ACC112 (cell line): ENCODE measurements at regions not wholly inside any gene's neighbourhood (a gene's known extent, or its start where the extent isn't known, plus 50 kb on each side); places are given as distances from the start of the nearest gene placed in this dataset.

Experiments
- H2AFZ ChIP-seq: fragments of 200-600 bp; sonication (generic); one replicate; pipeline ENCODE4 v1.6.0; 2017; ENCODE audit warnings: antibody characterized with exemption, low read length; ENCODE audit not compliant: unreplicated experiment
- H3K27ac ChIP-seq: fragments of 200-600 bp; sonication (generic); 2 replicates; pipeline ENCODE4 v1.5.1; 2014; ENCODE audit warnings: low read depth, mild to moderate bottlenecking, antibody characterized with exemption, low read length, moderate library complexity
- H3K27me3 ChIP-seq: fragments of 200-600 bp; sonication (generic); 2 replicates; pipeline ENCODE4 v1.6.1; 2014; ENCODE audit warnings: mild to moderate bottlenecking, antibody characterized with exemption, low read length, moderate library complexity, mixed read lengths; ENCODE audit not compliant: insufficient read depth
- H3K36me3 ChIP-seq: fragments of 200-600 bp; sonication (generic); 2 replicates; pipeline ENCODE4 v1.6.1; 2016; ENCODE audit warnings: mild to moderate bottlenecking, antibody characterized with exemption, low read length, moderate library complexity, mixed read lengths; ENCODE audit not compliant: insufficient read depth
- H3K4me1 ChIP-seq: fragments of 200-600 bp; sonication (generic); one replicate; pipeline ENCODE4 v1.6.1; 2016; ENCODE audit warnings: low read length, mixed read lengths; ENCODE audit not compliant: insufficient read depth, unreplicated experiment, control insufficient read depth
- H3K4me3 ChIP-seq: fragments of 200-600 bp; sonication (generic); 2 replicates; pipeline ENCODE4 v1.5.1; 2014; ENCODE audit warnings: mild to moderate bottlenecking, low read depth, low read length
- H3K79me2 ChIP-seq: fragments of 200-600 bp; sonication (generic); one replicate; pipeline ENCODE4 v1.6.0; 2016; ENCODE audit warnings: low read length; ENCODE audit not compliant: control insufficient read depth, unreplicated experiment, insufficient read depth

DNA sequence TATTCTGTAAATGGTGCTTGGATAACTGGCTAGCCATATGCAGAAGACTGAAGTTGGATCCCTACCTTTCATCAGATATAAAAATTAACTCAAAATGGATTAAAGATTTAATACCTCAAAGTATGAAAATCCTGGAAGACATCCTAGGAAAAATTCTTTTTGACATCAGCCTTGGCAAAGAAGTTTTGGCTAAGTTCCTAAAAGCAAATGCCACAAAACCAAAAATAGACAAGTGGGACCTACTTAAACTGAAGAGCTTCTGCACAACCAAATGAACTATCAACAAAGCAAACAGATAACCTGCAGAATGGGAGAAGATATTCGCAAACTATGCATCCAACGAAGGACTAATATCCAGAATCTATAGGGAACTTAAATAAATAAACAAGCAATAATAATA is 60.3 kb upstream of the RIPPLY2 start:
- Histone ChIP-seq H2AFZ (no peak overlapping the region), H3K4me3 (no peak overlapping the region), H3K4me1 (no peaks in the 10 kb centered on the region), H3K27ac (no peak overlapping the region), H3K79me2 (no peaks in the 10 kb centered on the region), H3K27me3 (peaks cover 39% of the 10 kb centered on the region), H3K36me3 (no peaks in the 10 kb centered on the region)

DNA sequence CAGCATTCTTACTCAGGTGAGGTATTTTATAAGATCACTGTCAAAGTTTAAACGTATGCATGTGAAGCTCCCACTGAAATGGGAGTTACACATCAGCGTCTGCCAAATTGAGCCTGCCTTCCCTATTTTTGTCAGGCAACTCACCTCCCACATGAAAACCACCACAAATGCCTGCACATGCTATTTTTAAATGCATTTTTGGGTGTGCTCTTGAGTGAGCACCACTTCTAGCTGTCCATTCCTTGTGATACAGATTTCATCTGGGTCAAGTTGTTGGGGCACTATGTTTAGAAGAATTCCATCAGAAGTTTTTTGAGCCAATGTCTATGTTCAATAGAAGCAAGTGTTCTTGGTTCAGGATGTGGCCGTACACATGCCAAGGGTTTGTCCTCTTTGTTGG is 71.7 kb upstream of the RIPPLY2 start:
- no peak overlapping the region for H3K4me3 ChIP-seq
- no peak overlapping the region for H2AFZ ChIP-seq
- no peaks in the 10 kb centered on the region for H3K36me3 ChIP-seq
- no peak overlapping the region for H3K27ac ChIP-seq
- H3K27me3 ChIP-seq, result peaks cover 74% of the 10 kb centered on the region
- H3K4me1 ChIP-seq, result no peaks in the 10 kb centered on the region
- H3K79me2 ChIP-seq, result no peaks in the 10 kb centered on the region

DNA sequence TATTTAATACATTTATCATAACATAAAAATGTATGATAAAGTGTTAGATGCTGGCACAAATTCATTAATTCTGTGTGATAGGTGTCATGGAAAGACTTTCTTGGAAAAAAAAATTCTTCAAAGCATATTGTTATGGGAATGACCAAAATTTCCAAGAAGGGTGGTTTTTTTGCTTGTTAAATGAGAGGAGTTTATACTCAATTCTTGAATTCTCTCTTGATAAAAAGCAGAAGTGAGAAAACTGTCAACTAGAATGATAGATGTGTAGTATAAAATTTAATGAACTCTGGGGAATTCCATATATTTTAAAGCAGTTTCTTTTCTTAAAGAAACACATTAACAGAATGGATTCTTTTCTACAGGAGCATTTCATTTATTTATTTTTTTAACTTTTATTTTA is 62.0 kb upstream of the SNAP91 start:
- Histone ChIP-seq H2AFZ (no peak overlapping the region), H3K4me3 (no peak overlapping the region), H3K36me3 (no peaks in the 10 kb centered on the region), H3K79me2 (no peaks in the 10 kb centered on the region), H3K27me3 (peaks cover 32% of the 10 kb centered on the region), H3K4me1 (no peaks in the 10 kb centered on the region), H3K27ac (no peak overlapping the region)

DNA sequence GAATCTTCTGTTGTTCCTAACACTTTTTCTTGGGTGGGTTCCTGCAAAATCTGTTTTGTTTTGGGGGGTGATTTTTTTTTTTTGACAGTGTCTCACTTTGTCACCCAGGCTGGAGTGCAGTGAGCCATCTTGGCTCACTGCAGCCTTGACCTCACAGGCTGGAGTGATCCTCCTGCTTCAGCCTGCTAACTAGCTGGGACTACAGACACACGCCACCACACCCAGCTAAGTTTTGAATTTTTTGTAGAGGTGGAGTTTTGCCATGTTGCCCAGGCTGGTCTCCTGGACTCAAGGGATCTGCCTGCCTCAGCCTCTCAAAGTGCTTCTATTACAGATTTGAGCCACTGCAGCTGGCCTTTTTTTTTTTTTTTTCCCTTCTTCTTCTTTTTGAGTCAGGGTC is 60.5 kb upstream of the SNAP91 start:
- no peaks in the 10 kb centered on the region for H3K4me1 ChIP-seq
- no peak overlapping the region for H3K4me3 ChIP-seq
- H3K27ac ChIP-seq, result no peak overlapping the region
- no peak overlapping the region for H2AFZ ChIP-seq
- H3K79me2 ChIP-seq, result no peaks in the 10 kb centered on the region
- H3K36me3 ChIP-seq, result no peaks in the 10 kb centered on the region
- H3K27me3 ChIP-seq, result peaks cover 32% of the 10 kb centered on the region

DNA sequence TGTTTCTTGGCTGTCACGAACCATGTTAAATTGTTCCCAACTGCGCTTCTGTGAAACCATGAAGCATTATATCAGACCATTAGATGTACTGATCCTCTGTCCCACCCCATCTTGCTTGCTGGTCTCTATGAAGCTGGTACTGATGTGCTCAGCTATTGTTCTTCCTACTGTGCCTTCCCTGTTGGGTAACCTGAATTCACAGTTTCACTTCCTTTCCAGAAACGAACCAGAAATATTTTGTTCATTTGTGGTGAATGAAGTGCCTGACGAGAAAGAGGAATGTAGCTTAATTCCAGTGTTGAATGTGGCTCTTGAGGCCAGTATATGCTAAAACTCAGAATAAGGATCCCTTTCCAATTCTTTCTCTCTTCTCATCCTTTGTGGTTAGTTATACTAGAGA is 58.1 kb upstream of the SNAP91 start:
- Histone ChIP-seq H3K79me2 (no peaks in the 10 kb centered on the region), H3K4me1 (no peaks in the 10 kb centered on the region), H2AFZ (no peak overlapping the region), H3K36me3 (no peaks in the 10 kb centered on the region), H3K27me3 (peaks cover 46% of the 10 kb centered on the region), H3K27ac (no peak overlapping the region), H3K4me3 (no peak overlapping the region)
